HEK293T (cell line): ENCODE measurements at regions not wholly inside any gene's neighbourhood (a gene's known extent, or its start where the extent isn't known, plus 50 kb on each side); places are given as distances from the start of the nearest gene placed in this dataset.

ENCODE experiments used
- BHLHE40 ChIP-seq: fragments of 450-650 bp; IDR thresholded peaks from 2 replicates; pipeline ENCODE4 v1.6.1; 2016; ENCODE audit warnings: mild to moderate bottlenecking, moderate library complexity, borderline replicate concordance
- CTBP1 ChIP-seq: fragments of 450-650 bp; IDR thresholded peaks from 2 replicates; pipeline ENCODE4 v1.6.1; 2016; ENCODE audit warnings: borderline replicate concordance
- ELF4 ChIP-seq: fragments of 450-650 bp; IDR thresholded peaks from 2 replicates; pipeline ENCODE4 v1.6.1; 2017; ENCODE audit warnings: antibody characterized with exemption
- FOXA1 ChIP-seq: fragments of 450-650 bp; IDR thresholded peaks from 2 replicates; pipeline ENCODE4 v1.6.1; 2016; ENCODE audit warnings: mild to moderate bottlenecking
- FOXK2 ChIP-seq: fragments of 450-650 bp; IDR thresholded peaks from 2 replicates; pipeline ENCODE4 v1.6.1; 2016; ENCODE audit warnings: mild to moderate bottlenecking
- HDGF ChIP-seq: fragments of 450-650 bp; IDR thresholded peaks from 2 replicates; pipeline ENCODE4 v1.6.1; 2017; ENCODE audit warnings: antibody characterized with exemption, borderline replicate concordance
- L3MBTL2 ChIP-seq: fragments of 450-650 bp; conservative IDR thresholded peaks from 2 replicates; pipeline ENCODE4 v1.6.1; 2016; ENCODE audit warnings: mild to moderate bottlenecking
- NFRKB ChIP-seq: fragments of 450-650 bp; IDR thresholded peaks from 2 replicates; pipeline ENCODE4 v1.6.1; 2016; ENCODE audit warnings: mild to moderate bottlenecking, moderate library complexity
- SP1 ChIP-seq: fragments of 450-650 bp; IDR thresholded peaks from 2 replicates; pipeline ENCODE4 v1.6.1; 2017
- TF ChIP-seq, protein P1 (sequence below): fragments of 450-650 bp; IDR thresholded peaks from 2 replicates; pipeline ENCODE4 v1.6.1; 2016

GRCh38 chrX:6852869-6853268, 294.6 kb upstream of the STS start:
- no peak for TF ChIP-seq L3MBTL2
- TF ChIP-seq SP1: no peak
- TF ChIP-seq HDGF: no peak
- TF ChIP-seq NFRKB: no peak
- TF ChIP-seq BHLHE40: no peak
- no peak for TF ChIP-seq ELF4
- TF ChIP-seq, protein P1, sequence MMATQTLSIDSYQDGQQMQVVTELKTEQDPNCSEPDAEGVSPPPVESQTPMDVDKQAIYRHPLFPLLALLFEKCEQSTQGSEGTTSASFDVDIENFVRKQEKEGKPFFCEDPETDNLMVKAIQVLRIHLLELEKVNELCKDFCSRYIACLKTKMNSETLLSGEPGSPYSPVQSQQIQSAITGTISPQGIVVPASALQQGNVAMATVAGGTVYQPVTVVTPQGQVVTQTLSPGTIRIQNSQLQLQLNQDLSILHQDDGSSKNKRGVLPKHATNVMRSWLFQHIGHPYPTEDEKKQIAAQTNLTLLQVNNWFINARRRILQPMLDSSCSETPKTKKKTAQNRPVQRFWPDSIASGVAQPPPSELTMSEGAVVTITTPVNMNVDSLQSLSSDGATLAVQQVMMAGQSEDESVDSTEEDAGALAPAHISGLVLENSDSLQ: no peak
- no peak for TF ChIP-seq FOXA1
- no peak for TF ChIP-seq CTBP1
- no peak for TF ChIP-seq FOXK2
